Osteocyte (in vitro differentiated cells): ENCODE measurements at regions not wholly inside any gene's neighbourhood (a gene's known extent, or its start where the extent isn't known, plus 50 kb on each side); places are given as distances from the start of the nearest gene placed in this dataset.

ENCODE experiments used
- DNase-seq: peaks from one replicate; pipeline ENCODE4 v3.0.0; 2021; ENCODE audit warnings: mixed read lengths; ENCODE audit not compliant: unreplicated experiment; ENCODE audit errors: extremely low spot score
- H3K27ac Mint-ChIP-seq: one replicate; pipeline ENCODE4 v1.8.0; 2021; ENCODE audit warnings: mild to moderate bottlenecking, mixed read lengths; ENCODE audit not compliant: unreplicated experiment
- H3K27me3 Mint-ChIP-seq: one replicate; pipeline ENCODE4 v1.8.0; 2021; ENCODE audit warnings: mixed read lengths; ENCODE audit not compliant: unreplicated experiment
- H3K36me3 Mint-ChIP-seq: one replicate; pipeline ENCODE4 v1.8.0; 2021; ENCODE audit warnings: mixed read lengths; ENCODE audit not compliant: unreplicated experiment
- H3K4me1 Mint-ChIP-seq: one replicate; pipeline ENCODE4 v1.8.0; 2021; ENCODE audit warnings: mixed read lengths; ENCODE audit not compliant: unreplicated experiment
- H3K4me3 Mint-ChIP-seq: one replicate; pipeline ENCODE4 v1.8.0; 2021; ENCODE audit warnings: mild to moderate bottlenecking, moderate library complexity, mixed read lengths; ENCODE audit not compliant: unreplicated experiment
- H3K9me3 Mint-ChIP-seq: one replicate; pipeline ENCODE4 v1.8.0; 2021; ENCODE audit warnings: mixed read lengths; ENCODE audit not compliant: unreplicated experiment
- CTCF ChIP-seq: fragments of 200-600 bp; sonication (generic); IDR thresholded peaks from 2 replicates; pipeline ENCODE4 v1.5.0; 2021; ENCODE audit warnings: antibody characterized with exemption, mild to moderate bottlenecking, moderate library complexity

- Mint-ChIP-seq H3K9me3 (no peaks in the 10 kb centered on the region), H3K4me3 (no peak overlapping the region), H3K27me3 (no peaks in the 10 kb centered on the region), H3K27ac (no peak overlapping the region), H3K4me1 (no peaks in the 10 kb centered on the region), H3K36me3 (no peaks in the 10 kb centered on the region)
- no peak for TF ChIP-seq CTCF
- DNase-seq, result no peak
These were observed 59.8 kb upstream of the NAV2 start for GRCh38 chr11:19652623-19653375.

- peaks cover 9% of the 10 kb centered on the region for H3K4me1 Mint-ChIP-seq
- no peak overlapping the region for H3K4me3 Mint-ChIP-seq
- H3K27ac Mint-ChIP-seq, result no peak overlapping the region
- no peak for DNase-seq
- no peaks in the 10 kb centered on the region for H3K36me3 Mint-ChIP-seq
- TF ChIP-seq CTCF, result no peak
- no peaks in the 10 kb centered on the region for H3K27me3 Mint-ChIP-seq
- H3K9me3 Mint-ChIP-seq, result no peaks in the 10 kb centered on the region
These were observed 61.0 kb upstream of the NAV2 start for GRCh38 chr11:19651653-19652052.

- Mint-ChIP-seq H3K36me3 (no peaks in the 10 kb centered on the region), H3K27ac (no peak overlapping the region), H3K27me3 (no peaks in the 10 kb centered on the region), H3K9me3 (no peaks in the 10 kb centered on the region), H3K4me1 (peaks cover 11% of the 10 kb centered on the region), H3K4me3 (no peak overlapping the region)
- TF ChIP-seq CTCF, result no peak
- DNase-seq, result no peak
These were observed 61.6 kb upstream of the NAV2 start for GRCh38 chr11:19651028-19651427.

- Mint-ChIP-seq H3K27ac (no peak overlapping the region), H3K9me3 (no peaks in the 10 kb centered on the region), H3K4me3 (no peak overlapping the region), H3K4me1 (peaks cover 11% of the 10 kb centered on the region), H3K36me3 (no peaks in the 10 kb centered on the region), H3K27me3 (no peaks in the 10 kb centered on the region)
- DNase-seq, result no peak
- no peak for TF ChIP-seq CTCF
These were observed 62.2 kb upstream of the NAV2 start for GRCh38 chr11:19650467-19650866.

- Mint-ChIP-seq H3K4me1 (peaks cover 11% of the 10 kb centered on the region), H3K27me3 (no peaks in the 10 kb centered on the region), H3K36me3 (no peaks in the 10 kb centered on the region), H3K27ac (no peak overlapping the region), H3K4me3 (no peak overlapping the region), H3K9me3 (no peaks in the 10 kb centered on the region)
- TF ChIP-seq CTCF, result no peak
- no peak for DNase-seq
These were observed 62.9 kb upstream of the NAV2 start for GRCh38 chr11:19649751-19650150.
